ENCODE measurements at regions not wholly inside any gene's neighbourhood (a gene's known extent, or its start where the extent isn't known, plus 50 kb on each side); places are given as distances from the start of the nearest gene placed in this dataset.

GRCh38 chr7:21076054-21076453 lies 289.4 kb upstream of the SP8 start (continued):
- TF ChIP-seq ZNF513 (tag by site-specific recombination; IDR thresholded peaks at IDR 0.05) (no peak), OSR2 (tag by site-specific recombination; IDR thresholded peaks at IDR 0.05) (peak; percentile 92), ZNF10 (tag by site-specific recombination; IDR thresholded peaks at IDR 0.05) (no peak), BCL6B (tag by site-specific recombination; IDR thresholded peaks at IDR 0.05) (no peak), ZNF132 (tag by site-specific recombination; IDR thresholded peaks at IDR 0.05; ENCODE audit: borderline replicate concordance) (no peak), SP3 (tag by site-specific recombination; IDR thresholded peaks at IDR 0.05) (no peak), ZNF776 (tag by site-specific recombination; IDR thresholded peaks at IDR 0.05; ENCODE audit: borderline replicate concordance) (no peak), FEZF1 (tag by site-specific recombination; IDR thresholded peaks at IDR 0.05) (peak; percentile 82), ZNF645 (tag by site-specific recombination; IDR thresholded peaks at IDR 0.05) (no peak), ZBTB44 (tag by site-specific recombination; IDR thresholded peaks at IDR 0.05) (peak; percentile 94), SCRT1 (tag by site-specific recombination; IDR thresholded peaks at IDR 0.05; ENCODE audit: borderline replicate concordance) (no peak), ZNF701 (tag by site-specific recombination; IDR thresholded peaks at IDR 0.05) (no peak), ZNF223 (tag by site-specific recombination; IDR thresholded peaks at IDR 0.05) (no peak), ZNF580 (tag by site-specific recombination; IDR thresholded peaks at IDR 0.05) (peak; percentile 16; the same call in 1 of the 2 replicates), ZNF837 (tag by site-specific recombination; IDR thresholded peaks at IDR 0.05) (no peak), GLI4 (tag by site-specific recombination; IDR thresholded peaks at IDR 0.05) (no peak), HOXA7 (CRISPR knock-in tag; IDR thresholded peaks at IDR 0.05; ENCODE audit: borderline replicate concordance) (no peak), ZBTB26 (tag by site-specific recombination; optimal IDR thresholded peaks at IDR 0.05) (no peak), ZNF416 (tag by site-specific recombination; IDR thresholded peaks at IDR 0.05) (no peak), ZNF24 (tag by site-specific recombination; IDR thresholded peaks at IDR 0.05) (no peak), ZNF785 (tag by site-specific recombination; IDR thresholded peaks at IDR 0.05) (no peak), ZNF280C (tag by site-specific recombination; IDR thresholded peaks at IDR 0.05) (no peak), ZNF639 (tag by site-specific recombination; IDR thresholded peaks at IDR 0.05) (no peak), EGR2 (tag by site-specific recombination; IDR thresholded peaks at IDR 0.05; ENCODE audit: low read depth) (no peak), HOXC10 (CRISPR knock-in tag; IDR thresholded peaks at IDR 0.05) (no peak), BCL11B (tag by site-specific recombination; IDR thresholded peaks at IDR 0.05; ENCODE audit: low read depth) (no peak), REPIN1 (tag by site-specific recombination; IDR thresholded peaks at IDR 0.05; ENCODE audit: low read depth) (no peak), ZNF623 (tag by site-specific recombination; IDR thresholded peaks at IDR 0.05) (no peak), ZNF704 (tag by site-specific recombination; IDR thresholded peaks at IDR 0.05) (no peak)

All from HEK293 (cell line).